Tibial artery (tissue), 4 donors: ENCODE measurements at regions not wholly inside any gene's neighbourhood (a gene's known extent, or its start where the extent isn't known, plus 50 kb on each side); places are given as distances from the start of the nearest gene placed in this dataset.
A peak's percentile ranks its signal among the peaks of the same experiment; 100 is the strongest.

Source experiments
- DNase-seq, 2 donors: peaks; one replicate each; pipeline ENCODE4 v3.0.0-alpha.2; 2019
- H3K27ac ChIP-seq, 2 donors: fragments of 200-600 bp; sonication (generic) in 1 of 2; 1 replicate in 1 of 2; 2 replicates in 1 of 2; pipeline ENCODE4 v1.5.1; 2018 to 2019; ENCODE audit warnings: mild to moderate bottlenecking in 1 of 2
- H3K27me3 ChIP-seq, 2 donors: fragments of 200-600 bp; sonication (generic) in 1 of 2; one replicate each; pipeline versions ENCODE4 v1.5.1 to v1.6.0; 2016 to 2019
- H3K36me3 ChIP-seq, 3 donors: fragments of 200-600 bp; sonication (generic) in 2 of 3; one replicate each; pipeline ENCODE4 v1.5.1; 2016 to 2019; ENCODE audit warnings: mild to moderate bottlenecking in 2 of 3
- H3K4me1 ChIP-seq, 4 donors: fragments of 200-600 bp; sonication (generic) in 2 of 4; 1 replicate in 3 of 4; 2 replicates in 1 of 4; pipeline ENCODE4 v1.5.1; 2016 to 2019
- H3K4me3 ChIP-seq, 2 donors: fragments of 200-600 bp; sonication (generic) in 1 of 2; 1 replicate in 1 of 2; 2 replicates in 1 of 2; pipeline ENCODE4 v1.5.1; 2018 to 2019; ENCODE audit warnings: mild to moderate bottlenecking in 2 of 2
- H3K9me3 ChIP-seq, 3 donors: fragments of 200-600 bp; sonication (generic) in 1 of 3; one replicate each; pipeline ENCODE4 v1.5.1; 2016 to 2019
- CTCF ChIP-seq, 2 experiments: fragments of 200-600 bp in 1 of 2; fragments of 450-650 bp in 1 of 2; IDR thresholded peaks; one replicate each; pipeline ENCODE4 v1.5.1; 2017 to 2019; ENCODE audit warnings: antibody characterized with exemption in 2 of 2, mild to moderate bottlenecking in 1 of 2, moderate library complexity in 1 of 2
- intact Hi-C: fragments of 100-400 bp; cut with DNase I; formaldehyde crosslinking; loops from one replicate; pipeline ENCODE4 v1.15.0; 2023; ENCODE audit warnings: low total_unique reads

GRCh38 chr12:87216436-87216835 lies 812.8 kb downstream of the C12orf50 start:
- no peak for TF ChIP-seq CTCF (IDR thresholded peaks at IDR 0.05)
- no peak overlapping the region for H3K4me3 ChIP-seq
- H3K27ac ChIP-seq: no peak overlapping the region
- no peaks in the 10 kb centered on the region for H3K9me3 ChIP-seq
- intact Hi-C loops: no loop called here
- H3K36me3 ChIP-seq: no peaks in the 10 kb centered on the region
- H3K4me1 ChIP-seq: peaks cover 0 to 26% (median 10%) of the 10 kb centered on the region in 4 donors
- DNase-seq: peak in 1 of 2 donors; percentile 51
- H3K27me3 ChIP-seq: no peaks in the 10 kb centered on the region

GRCh38 chr12:87202189-87202588 lies 827.0 kb downstream of the C12orf50 start:
- intact Hi-C loops: no loop called here
- DNase-seq: no peak
- no peak for TF ChIP-seq CTCF (IDR thresholded peaks at IDR 0.05)

GRCh38 chr12:87201598-87201997 lies 827.6 kb downstream of the C12orf50 start:
- TF ChIP-seq CTCF (IDR thresholded peaks at IDR 0.05): no peak
- Histone ChIP-seq H3K4me1 (peaks cover 0 to 5% (median 0%) of the 10 kb centered on the region in 4 donors), H3K27ac (no peak overlapping the region), H3K9me3 (no peaks in the 10 kb centered on the region), H3K36me3 (no peaks in the 10 kb centered on the region), H3K4me3 (no peak overlapping the region), H3K27me3 (no peaks in the 10 kb centered on the region)
- intact Hi-C loops: no loop called here
- DNase-seq: no peak

More at GRCh38 chr12:87202189-87202588, 827.0 kb downstream of the C12orf50 start:
- Histone ChIP-seq H3K4me3 (no peak overlapping the region), H3K36me3 (no peaks in the 10 kb centered on the region), H3K27me3 (no peaks in the 10 kb centered on the region), H3K9me3 (peaks cover 0 to under 1% (median 0%) of the 10 kb centered on the region in 3 donors), H3K27ac (no peak overlapping the region), H3K4me1 (no peaks in the 10 kb centered on the region)

GRCh38 chr12:87200289-87200979 lies 828.8 kb downstream of the C12orf50 start:
- DNase-seq: no peak
- H3K27ac ChIP-seq: no peak overlapping the region
- H3K9me3 ChIP-seq: no peaks in the 10 kb centered on the region
- no peak for TF ChIP-seq CTCF (IDR thresholded peaks at IDR 0.05)
- peaks cover 0 to 11% (median 0%) of the 10 kb centered on the region in 4 donors for H3K4me1 ChIP-seq
- intact Hi-C loops: no loop called here
- no peaks in the 10 kb centered on the region for H3K27me3 ChIP-seq
- H3K4me3 ChIP-seq: no peak overlapping the region
- H3K36me3 ChIP-seq: no peaks in the 10 kb centered on the region

GRCh38 chr12:87198181-87198580 lies 831.0 kb downstream of the C12orf50 start:
- Histone ChIP-seq H3K27ac (no peak overlapping the region), H3K4me3 (no peak overlapping the region), H3K36me3 (no peaks in the 10 kb centered on the region), H3K4me1 (peaks cover 0 to 11% (median 0%) of the 10 kb centered on the region in 4 donors), H3K9me3 (no peaks in the 10 kb centered on the region), H3K27me3 (no peaks in the 10 kb centered on the region)
- DNase-seq: no peak
- no peak for TF ChIP-seq CTCF (IDR thresholded peaks at IDR 0.05)
- intact Hi-C loops: no loop called here
